GM19324 (cell line): ENCODE measurements at regions not wholly inside any gene's neighbourhood (a gene's known extent, or its start where the extent isn't known, plus 50 kb on each side); places are given as distances from the start of the nearest gene placed in this dataset.
"Not testable (repeated sequence)": the region's sequence is repeated elsewhere in the genome, so short reads cannot be mapped to it uniquely, and the experiment has no call there.

Experiments
- ATAC-seq: cut with Tn5 transposase; IDR thresholded peaks from one replicate; pipeline ENCODE4 v1.9.1; 2021; ENCODE audit warnings: mild to moderate bottlenecking, moderate library complexity; ENCODE audit not compliant: unreplicated experiment, low FRiP score

DNA sequence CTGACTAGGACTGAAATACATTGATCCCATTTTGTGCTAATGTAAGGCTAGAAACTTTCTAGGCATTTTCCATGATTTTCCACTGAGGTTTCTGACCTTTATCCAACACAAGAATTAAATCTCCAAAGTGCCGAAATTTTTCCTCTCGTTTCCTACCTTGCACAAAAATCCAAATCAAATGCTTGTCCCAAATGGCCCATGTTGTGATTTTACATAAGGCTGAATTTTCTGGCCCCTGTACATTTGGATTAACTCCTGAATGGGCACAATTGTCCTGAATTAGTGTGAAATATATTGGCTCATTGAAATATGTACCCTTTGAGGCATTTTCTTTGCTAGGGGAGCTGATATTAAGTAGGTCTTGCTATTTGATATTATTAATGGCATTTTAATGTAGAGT is 105.6 kb upstream of the CBLB start:
- ATAC-seq: no peak

- no peak for ATAC-seq
Measured at GRCh38 chr3:105976196-105976595, 107.4 kb upstream of the CBLB start.

- no peak for ATAC-seq
Measured at GRCh38 chr3:105979961-105980360, 111.1 kb upstream of the CBLB start.

GRCh38 chr3:105982207-105982606 is 113.4 kb upstream of the CBLB start:
- ATAC-seq: no peak

GRCh38 chr3:105984837-105985236 is 116.0 kb upstream of the CBLB start:
- no peak for ATAC-seq

DNA sequence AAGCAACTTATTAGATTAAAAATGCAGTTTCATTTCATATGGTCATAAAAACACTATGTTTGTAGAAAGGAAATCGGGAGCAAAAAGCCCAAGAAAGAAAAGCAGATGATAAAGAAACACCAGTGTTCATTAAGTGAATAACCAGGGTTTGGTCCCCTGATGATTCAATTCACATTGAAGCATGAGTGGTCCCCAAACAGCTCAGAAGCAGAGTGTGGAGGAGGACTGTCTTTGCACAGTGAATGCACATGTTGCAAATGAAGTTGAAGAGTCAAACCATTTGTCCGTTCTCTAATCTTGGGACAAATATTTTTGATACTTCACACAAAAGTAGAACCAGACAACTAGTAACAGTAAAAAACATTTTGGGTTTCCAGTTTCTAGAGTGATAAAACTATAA is 117.5 kb upstream of the CBLB start:
- not testable (repeated sequence) for ATAC-seq

DNA sequence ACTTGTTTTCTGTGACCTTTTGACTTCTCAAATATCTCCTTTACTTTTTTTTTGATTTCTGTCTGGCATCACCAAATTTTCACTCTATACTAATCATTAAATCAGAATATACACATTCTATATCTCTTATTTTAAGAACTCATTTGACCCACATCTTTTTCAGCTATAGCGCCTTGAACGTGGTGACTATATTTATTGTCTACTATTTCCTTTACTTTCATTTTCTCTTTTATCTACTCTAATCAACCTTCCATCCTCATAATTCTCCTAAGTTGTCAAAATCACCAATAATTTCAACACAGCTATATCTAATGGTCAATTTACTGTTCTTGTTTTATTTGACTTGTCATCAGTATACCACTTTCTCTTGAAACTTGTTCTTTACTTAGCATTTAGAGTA is 119.0 kb upstream of the CBLB start:
- no peak for ATAC-seq

- ATAC-seq: no peak
Measured at GRCh38 chr3:105988540-105989212, 119.9 kb upstream of the CBLB start.

GRCh38 chr3:105996781-105997180 is 128.0 kb upstream of the CBLB start:
- no peak for ATAC-seq

DNA sequence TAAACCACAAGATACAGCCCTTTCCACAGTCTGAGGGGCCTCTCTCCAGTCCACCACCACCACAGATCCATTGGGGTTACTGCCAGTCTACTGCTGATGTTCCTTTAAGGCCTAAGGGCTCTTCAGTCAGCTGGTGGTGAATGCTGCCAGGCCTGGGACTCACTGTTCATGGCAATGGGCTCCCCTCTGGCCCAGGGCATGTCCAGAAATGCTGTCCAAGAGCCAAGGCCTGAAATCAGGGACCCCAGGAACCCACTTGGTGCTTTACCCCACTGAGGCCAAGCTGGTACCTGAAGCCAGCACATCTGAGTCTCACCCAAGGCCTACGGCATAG is 128.6 kb upstream of the CBLB start:
- ATAC-seq: no peak

- ATAC-seq: no peak
Measured at GRCh38 chr3:105997800-105998526, 129.2 kb upstream of the CBLB start.

DNA sequence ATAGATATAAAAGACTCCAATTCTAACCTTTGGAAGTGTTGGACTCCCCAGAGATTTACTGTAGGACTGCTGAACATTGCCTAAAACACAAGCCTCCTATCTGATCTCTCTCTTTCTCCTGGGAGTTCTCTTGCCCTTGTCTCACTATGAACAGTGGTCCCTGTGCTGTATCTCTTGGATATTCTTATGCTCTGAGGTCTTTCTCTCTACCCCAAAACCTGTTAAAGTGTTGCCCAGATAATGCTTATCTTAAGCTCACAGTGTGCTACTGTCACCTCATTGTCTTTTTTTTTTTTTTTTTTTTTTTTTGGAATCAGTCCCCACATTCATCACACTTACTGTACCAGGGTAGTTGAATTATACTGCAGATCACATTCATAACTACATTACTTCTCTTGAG is 131.0 kb upstream of the CBLB start:
- ATAC-seq: no peak

GRCh38 chr3:106001923-106002322 is 133.1 kb upstream of the CBLB start:
- no peak for ATAC-seq

DNA sequence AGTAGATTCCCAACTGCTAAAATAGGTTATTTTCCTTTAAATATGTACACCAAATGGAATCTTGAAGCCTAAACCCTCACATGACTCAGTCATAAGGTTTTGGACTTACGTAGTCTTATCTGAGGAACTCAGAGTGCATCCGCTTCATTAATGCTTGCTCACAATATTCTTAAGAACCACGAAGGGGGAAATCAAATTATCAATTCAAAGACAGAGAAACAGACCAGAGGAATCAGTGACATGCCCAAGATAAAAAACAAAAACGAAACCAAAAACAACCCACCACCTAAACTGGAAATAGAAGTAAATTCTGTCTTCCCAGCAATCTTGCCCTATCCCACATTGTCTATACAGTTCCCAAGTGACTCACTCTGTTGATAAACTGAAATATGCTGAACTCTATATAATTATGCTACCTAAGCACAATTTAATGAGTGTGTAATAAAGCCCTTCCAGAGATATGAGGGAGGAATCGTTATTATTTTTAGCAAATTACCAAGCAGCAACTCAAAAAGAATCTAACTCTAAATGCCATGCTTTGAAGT is 135.4 kb upstream of the CBLB start:
- ATAC-seq: no peak

DNA sequence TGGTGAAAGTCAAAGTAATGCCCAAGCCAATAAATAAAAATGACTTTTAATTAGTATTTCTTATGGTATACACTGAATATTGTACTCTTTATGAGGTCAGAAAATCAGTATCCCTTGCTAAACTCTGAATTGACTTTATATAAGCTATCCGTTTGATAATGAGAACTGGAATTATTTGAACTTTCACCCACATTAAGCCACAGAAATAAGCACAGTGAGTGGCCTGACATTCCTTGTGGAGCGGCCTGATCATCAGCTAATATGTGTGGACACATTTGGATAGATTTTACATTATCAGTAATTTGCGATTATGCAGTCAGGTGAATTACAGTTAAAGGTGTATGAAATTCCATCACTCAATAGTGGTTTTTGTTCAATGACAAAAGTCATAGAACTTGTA is 136.0 kb upstream of the CBLB start:
- no peak for ATAC-seq

DNA sequence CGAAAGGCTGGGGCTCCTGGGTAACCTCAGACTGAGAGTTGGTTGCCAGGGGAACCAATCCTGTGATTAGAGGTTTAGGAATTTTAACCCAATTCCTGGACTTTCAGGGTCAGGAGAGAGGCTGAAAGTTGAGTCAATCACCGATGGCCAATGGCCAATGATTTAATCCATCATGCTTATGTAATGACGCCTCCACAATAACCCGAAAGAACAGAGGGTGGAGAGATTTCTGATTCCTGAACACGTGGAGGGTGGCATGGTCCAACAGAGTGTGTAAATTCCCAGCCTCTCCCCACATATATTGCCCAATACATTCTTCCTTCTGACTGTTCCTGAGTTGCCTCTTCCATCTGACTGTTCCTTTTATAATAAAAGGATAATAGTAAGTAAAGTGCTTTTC is 137.2 kb upstream of the CBLB start:
- no peak for ATAC-seq

DNA sequence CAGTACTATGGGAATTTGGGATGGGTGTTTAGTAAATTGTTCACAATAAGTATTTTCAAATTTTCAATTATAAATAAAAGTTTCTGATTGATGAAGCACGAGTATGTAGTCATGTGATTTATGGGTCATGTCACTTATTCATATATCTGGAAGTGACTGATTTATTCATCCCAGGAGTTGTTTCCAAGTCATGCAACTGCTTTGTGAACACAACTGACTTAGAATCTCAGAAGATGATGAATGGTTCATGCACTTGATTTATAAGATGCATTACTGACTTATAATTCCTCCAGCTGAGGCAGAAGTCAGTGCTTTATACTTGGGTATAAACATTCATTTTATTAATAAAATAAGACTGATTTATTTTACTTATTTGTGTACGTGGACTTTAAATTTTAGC is 137.8 kb upstream of the CBLB start:
- no peak for ATAC-seq

GRCh38 chr3:106007512-106007911 is 138.7 kb upstream of the CBLB start:
- no peak for ATAC-seq

DNA sequence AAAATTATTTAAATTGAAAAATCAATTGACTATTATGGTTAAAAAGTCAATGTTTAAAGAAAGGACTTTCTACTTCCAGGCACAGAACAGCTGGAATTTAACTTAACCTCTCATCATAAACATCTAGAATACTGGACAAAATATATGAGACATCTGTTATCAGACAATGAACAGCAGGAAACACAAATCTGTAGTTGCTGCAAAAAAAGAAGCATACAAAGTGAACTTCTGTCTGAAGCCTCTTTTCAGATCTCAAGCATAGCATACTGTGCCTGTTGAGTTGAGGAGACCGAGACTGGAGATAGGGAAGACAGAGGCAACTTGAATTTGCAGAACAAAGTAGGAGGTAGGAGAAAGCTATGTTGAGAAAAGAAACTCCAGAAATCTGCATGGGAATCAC is 140.0 kb upstream of the CBLB start:
- no peak for ATAC-seq

- ATAC-seq: no peak
Measured at GRCh38 chr3:106010829-106011228, 142.0 kb upstream of the CBLB start.

GRCh38 chr3:106013971-106014370 is 145.2 kb upstream of the CBLB start:
- no peak for ATAC-seq

DNA sequence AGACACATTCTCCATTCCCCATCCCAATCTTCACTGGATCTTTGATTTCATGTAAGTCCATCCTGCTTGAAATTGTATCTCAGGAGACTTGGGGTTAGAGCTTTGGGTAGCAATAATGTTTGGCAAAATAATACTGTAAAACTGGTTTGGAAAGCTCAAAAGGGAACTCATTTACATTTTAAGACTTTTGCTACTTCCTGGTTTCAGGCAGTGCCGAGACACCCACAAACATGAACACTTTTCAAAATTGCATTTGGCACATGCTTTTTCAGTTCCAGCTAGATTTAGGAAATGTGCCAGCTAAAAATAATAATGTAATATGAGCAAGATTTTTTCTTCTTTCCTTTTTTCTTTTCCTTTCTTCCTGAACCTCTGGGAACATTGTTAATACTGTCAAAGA is 145.7 kb upstream of the CBLB start:
- no peak for ATAC-seq
